HCT116 (cell line): ENCODE measurements at regions not wholly inside any gene's neighbourhood (a gene's known extent, or its start where the extent isn't known, plus 50 kb on each side); places are given as distances from the start of the nearest gene placed in this dataset.

Experiments used
- CEBPB ChIP-seq: IDR thresholded peaks from 2 replicates; pipeline ENCODE4 v1.6.1; 2012; ENCODE audit warnings: low read depth
- EZH2 ChIP-seq: fragments of 200-600 bp; sonication (generic); IDR thresholded peaks from 2 replicates; pipeline ENCODE4 v1.6.1; 2017; ENCODE audit warnings: antibody characterized with exemption, mixed run types
- POLR2A ChIP-seq: IDR thresholded peaks from 2 replicates; pipeline ENCODE4 v1.7.0; 2011; ENCODE audit warnings: borderline replicate concordance; ENCODE audit not compliant: insufficient read depth, insufficient read length; ENCODE audit errors: extremely low read depth
- POLR2AphosphoS5 ChIP-seq: IDR thresholded peaks from 2 replicates; pipeline ENCODE4 v1.6.1; 2011; ENCODE audit warnings: mild to moderate bottlenecking, low read depth, low read length, moderate library complexity
- SP1 ChIP-seq: IDR thresholded peaks from 2 replicates; pipeline ENCODE4 v1.6.1; 2012; ENCODE audit warnings: low read depth
- YY1 ChIP-seq: IDR thresholded peaks from 2 replicates; pipeline ENCODE4 v1.6.1; 2011; ENCODE audit warnings: low read length, low read depth, moderate library complexity, mild to moderate bottlenecking; ENCODE audit not compliant: insufficient replicate concordance; ENCODE audit errors: extremely low read depth
- TF ChIP-seq, protein P1 (sequence below), 3 experiments: fragments of 200-600 bp in 1 of 3; sonication (generic) in 1 of 3; IDR thresholded peaks in 2 of 3; conservative IDR thresholded peaks in 1 of 3; 2 replicates each; pipeline ENCODE4 v1.5.1; 2012 to 2017; ENCODE audit warnings: low read depth in 2 of 3, low read length in 2 of 3, antibody characterized with exemption in 1 of 3, borderline replicate concordance in 1 of 3, control low read depth in 1 of 3, mild to moderate bottlenecking in 1 of 3, mixed read lengths in 1 of 3, mixed run types in 1 of 3, moderate library complexity in 1 of 3; ENCODE audit not compliant: insufficient read depth in 1 of 3

DNA sequence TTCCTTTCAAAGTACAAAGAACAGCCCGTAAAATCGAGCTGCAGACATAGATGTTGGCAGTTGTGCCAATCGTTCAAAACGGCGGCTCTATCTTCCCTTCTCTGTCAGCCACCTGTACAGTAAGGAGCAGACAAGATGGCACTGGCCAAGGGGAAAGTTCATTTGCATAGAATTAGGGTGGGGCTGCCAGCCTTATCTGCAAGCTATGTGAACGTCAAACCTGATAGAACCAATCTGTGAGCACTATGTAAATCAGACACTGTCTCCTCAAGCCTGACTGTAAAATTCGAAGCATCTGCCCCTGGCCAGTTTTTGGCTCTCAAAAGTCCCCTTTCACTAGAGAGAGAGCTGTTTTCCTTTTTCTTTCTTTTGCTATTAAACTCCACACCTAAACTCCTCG, 374.5 kb downstream of the EPM2A start:
- TF ChIP-seq, protein P1, sequence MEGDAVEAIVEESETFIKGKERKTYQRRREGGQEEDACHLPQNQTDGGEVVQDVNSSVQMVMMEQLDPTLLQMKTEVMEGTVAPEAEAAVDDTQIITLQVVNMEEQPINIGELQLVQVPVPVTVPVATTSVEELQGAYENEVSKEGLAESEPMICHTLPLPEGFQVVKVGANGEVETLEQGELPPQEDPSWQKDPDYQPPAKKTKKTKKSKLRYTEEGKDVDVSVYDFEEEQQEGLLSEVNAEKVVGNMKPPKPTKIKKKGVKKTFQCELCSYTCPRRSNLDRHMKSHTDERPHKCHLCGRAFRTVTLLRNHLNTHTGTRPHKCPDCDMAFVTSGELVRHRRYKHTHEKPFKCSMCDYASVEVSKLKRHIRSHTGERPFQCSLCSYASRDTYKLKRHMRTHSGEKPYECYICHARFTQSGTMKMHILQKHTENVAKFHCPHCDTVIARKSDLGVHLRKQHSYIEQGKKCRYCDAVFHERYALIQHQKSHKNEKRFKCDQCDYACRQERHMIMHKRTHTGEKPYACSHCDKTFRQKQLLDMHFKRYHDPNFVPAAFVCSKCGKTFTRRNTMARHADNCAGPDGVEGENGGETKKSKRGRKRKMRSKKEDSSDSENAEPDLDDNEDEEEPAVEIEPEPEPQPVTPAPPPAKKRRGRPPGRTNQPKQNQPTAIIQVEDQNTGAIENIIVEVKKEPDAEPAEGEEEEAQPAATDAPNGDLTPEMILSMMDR (IDR thresholded peaks at IDR 0.05 in 2 of 3, conservative IDR thresholded peaks at IDR 0.05 in 1 of 3; ENCODE audit: borderline replicate concordance in 1 of 3, insufficient read depth in 1 of 3, low read depth in 2 of 3, low read length in 2 of 3): no peak
- TF ChIP-seq SP1 (no peak), CEBPB (no peak), POLR2AphosphoS5 (no peak), EZH2 (no peak), POLR2A (no peak), YY1 (no peak)
